Testis (tissue), 2 donors: ENCODE measurements at regions not wholly inside any gene's neighbourhood (a gene's known extent, or its start where the extent isn't known, plus 50 kb on each side); places are given as distances from the start of the nearest gene placed in this dataset.

Experiments used
- POLR2A ChIP-seq: fragments of 450-650 bp; IDR thresholded peaks from one replicate; pipeline ENCODE4 v1.6.1; 2017; ENCODE audit warnings: antibody characterized with exemption, mild to moderate bottlenecking, moderate library complexity
- TF ChIP-seq, protein P1 (sequence below), 3 experiments: fragments of 450-650 bp in 2 of 3; fragments of 200-600 bp in 1 of 3; sonication (generic) in 1 of 3; IDR thresholded peaks; one replicate each; pipeline ENCODE4 v1.5.1; 2016 to 2019; ENCODE audit warnings: antibody characterized with exemption in 3 of 3, mild to moderate bottlenecking in 2 of 3, moderate library complexity in 1 of 3

DNA sequence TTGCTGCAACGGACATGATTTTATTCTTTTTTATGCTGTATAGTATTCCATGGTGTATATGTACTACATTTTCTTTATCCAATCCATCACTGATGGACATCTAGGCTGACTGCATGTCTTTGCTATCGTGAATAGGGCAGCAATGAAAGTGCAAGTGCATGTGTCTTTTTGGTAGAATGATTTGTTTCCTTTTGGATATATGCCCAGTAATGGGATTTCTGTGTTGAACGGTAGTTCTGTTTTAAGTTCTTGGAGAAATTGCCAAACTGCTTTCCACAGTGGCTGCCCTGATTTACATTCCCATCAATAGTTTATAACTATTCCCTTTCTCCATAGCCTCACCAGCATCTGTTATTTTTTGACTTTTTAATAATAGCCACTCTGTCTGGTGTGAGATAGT is 99.7 kb upstream of the CRIM1 start:
- TF ChIP-seq, protein P1, sequence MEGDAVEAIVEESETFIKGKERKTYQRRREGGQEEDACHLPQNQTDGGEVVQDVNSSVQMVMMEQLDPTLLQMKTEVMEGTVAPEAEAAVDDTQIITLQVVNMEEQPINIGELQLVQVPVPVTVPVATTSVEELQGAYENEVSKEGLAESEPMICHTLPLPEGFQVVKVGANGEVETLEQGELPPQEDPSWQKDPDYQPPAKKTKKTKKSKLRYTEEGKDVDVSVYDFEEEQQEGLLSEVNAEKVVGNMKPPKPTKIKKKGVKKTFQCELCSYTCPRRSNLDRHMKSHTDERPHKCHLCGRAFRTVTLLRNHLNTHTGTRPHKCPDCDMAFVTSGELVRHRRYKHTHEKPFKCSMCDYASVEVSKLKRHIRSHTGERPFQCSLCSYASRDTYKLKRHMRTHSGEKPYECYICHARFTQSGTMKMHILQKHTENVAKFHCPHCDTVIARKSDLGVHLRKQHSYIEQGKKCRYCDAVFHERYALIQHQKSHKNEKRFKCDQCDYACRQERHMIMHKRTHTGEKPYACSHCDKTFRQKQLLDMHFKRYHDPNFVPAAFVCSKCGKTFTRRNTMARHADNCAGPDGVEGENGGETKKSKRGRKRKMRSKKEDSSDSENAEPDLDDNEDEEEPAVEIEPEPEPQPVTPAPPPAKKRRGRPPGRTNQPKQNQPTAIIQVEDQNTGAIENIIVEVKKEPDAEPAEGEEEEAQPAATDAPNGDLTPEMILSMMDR (IDR thresholded peaks at IDR 0.05) = no peak
- no peak for TF ChIP-seq POLR2A
